SK-MEL-5 (cell line): ENCODE measurements at regions not wholly inside any gene's neighbourhood (a gene's known extent, or its start where the extent isn't known, plus 50 kb on each side); places are given as distances from the start of the nearest gene placed in this dataset.

Source experiments
- DNase-seq: peaks from one replicate; pipeline ENCODE4 v3.0.0-alpha.2; 2016; ENCODE audit warnings: low read depth, low spot score
- in situ Hi-C: cut with HindIII; loops from 2 replicates; pipeline ENCODE4 v1.10.0; 2016; ENCODE audit warnings: low sequenced_read_pairs, high pct_unique_total_duplicates, low pct_unique_long_range_greater_than_20kb

DNA sequence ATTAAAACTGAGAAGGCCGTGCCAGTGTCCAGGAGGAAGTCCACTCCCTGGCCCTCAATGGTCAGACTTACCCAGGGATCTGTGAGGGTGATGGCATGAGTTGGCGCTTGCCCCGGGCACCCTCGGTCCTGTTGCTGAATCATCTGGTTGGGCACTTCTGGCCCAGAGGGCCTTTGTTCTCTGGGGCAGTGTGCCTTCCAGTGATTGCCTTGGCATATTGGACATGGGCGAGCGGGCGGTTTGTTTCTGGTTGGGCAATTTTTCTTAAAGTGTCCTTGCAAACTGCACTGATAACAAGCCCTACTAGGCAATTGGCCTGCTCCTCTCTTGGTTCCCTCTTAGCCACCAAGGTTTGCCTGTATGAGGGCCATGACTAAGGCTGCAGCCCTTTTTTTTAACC is 69.5 kb upstream of the ZDHHC17 start:
- in situ Hi-C loops = no loop called here
- DNase-seq = no peak

DNA sequence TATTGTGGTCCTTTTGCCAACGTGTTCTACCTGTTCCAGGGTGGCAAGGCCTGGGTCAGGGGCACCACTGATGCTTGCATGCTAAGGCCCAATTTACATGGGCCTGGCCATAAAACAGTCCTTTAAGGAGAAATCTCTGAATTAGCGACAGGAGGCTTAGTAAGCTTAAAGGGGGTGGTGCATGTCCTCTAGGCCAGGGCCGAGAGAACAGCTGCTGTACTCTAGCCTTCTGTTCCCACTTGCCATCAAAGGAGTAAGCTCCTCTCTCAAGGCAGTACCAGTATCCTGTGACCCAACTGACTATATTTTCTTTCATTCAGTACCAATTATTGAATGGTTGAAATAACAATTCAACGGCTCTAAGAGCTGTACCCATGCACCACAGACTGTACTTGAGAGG is 67.7 kb upstream of the ZDHHC17 start:
- in situ Hi-C loops = no loop called here
- DNase-seq = no peak

DNA sequence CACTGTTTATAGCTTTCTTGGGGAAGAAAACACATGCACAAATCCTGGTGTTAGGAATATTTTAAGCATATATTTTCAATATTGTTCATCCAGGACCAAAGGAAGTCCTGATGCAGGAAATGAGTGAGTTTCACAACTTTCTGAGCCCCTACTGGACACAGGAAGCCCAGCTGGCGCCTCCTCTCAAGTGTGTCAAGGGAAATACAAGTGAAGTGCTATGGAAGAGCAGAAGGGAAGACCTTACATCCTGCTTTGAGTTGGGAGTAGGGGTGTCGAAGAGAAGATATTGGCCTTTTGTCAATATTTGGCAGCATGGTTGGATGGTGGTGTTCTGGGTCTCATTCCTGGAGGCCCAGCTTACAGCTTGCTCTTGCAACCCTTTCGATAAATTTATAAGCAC is 66.1 kb upstream of the ZDHHC17 start:
- in situ Hi-C loops = no loop called here
- no peak for DNase-seq

DNA sequence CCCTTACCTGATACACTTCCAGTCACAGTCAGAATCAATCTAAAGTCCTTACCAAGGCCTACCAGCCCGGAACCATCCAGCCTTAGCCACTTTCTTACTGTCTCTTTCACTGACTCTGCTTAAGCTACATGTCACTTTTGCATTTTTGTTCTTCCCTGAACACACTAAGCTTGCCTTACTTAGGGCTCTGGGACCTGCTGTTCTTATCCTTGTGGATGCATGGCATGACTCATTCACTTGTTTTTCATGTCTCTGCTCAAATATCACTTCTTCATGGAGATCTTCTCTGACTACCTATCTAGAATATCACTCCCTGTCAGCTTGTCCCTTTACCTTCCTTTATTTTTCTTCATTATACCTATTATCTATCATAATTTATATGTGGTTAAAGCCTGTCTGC is 65.6 kb upstream of the ZDHHC17 start:
- no peak for DNase-seq
- in situ Hi-C loops = no loop called here

DNA sequence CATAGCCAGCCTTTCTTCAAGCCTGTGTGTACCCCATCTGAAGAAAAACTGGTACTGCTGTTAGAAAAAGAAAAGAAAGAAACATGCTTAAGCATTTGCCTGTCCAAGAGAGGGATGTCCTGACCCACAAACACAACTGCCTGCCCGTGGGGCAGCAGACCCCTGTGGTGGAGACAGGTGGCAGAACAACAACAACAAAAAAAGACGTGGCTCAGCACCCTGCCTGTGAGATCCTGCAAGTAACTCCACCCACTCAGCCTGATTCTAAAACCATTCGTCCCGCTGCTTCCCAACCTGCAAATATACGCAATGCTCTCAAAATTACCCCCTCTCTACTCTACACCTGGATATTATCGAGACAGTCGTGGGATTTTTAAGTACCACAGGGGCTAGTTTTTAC is 64.9 kb upstream of the ZDHHC17 start:
- in situ Hi-C loops = no loop called here
- no peak for DNase-seq

DNA sequence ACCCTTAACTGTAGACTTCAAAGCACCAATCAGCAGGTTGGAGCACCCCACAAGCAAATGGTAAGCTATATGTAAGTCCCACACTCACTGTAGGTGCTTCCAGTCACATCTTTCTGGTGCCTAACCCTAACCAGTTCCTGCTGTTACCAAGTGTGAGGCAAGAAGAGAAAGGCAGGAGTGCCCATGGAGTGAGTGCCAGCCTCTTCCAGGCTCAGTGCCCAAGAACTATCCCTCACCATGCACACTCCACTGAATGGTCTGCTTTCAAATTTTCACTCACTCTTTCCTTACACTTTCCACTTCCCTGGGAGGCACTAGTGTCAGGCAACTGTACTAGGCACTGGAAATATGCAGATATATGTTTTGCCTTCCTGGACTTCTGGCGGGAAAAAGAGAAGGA is 62.2 kb upstream of the ZDHHC17 start:
- in situ Hi-C loops = no loop called here

DNA sequence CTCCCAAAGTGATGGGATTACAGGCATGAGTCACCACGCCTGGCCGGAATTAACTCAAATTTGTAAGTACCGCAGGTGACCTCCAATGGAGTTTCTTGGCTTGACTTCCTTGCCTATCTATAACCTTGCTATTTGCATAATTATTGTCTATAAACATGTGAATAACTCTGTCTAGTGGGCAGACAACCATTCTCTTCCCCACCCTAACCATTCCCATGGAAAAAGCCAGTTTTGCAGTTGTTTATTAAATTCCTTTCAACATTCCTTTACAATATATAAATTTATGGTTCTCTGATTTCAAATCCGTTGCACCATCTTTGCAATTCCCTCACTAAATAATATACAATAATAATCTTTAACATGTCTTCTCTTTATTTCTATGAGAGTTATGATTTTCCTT is 61.0 kb upstream of the ZDHHC17 start:
- no peak for DNase-seq
- in situ Hi-C loops = no loop called here

More for the DNA sequence above, 62.2 kb upstream of the ZDHHC17 start:
- DNase-seq = no peak

DNA sequence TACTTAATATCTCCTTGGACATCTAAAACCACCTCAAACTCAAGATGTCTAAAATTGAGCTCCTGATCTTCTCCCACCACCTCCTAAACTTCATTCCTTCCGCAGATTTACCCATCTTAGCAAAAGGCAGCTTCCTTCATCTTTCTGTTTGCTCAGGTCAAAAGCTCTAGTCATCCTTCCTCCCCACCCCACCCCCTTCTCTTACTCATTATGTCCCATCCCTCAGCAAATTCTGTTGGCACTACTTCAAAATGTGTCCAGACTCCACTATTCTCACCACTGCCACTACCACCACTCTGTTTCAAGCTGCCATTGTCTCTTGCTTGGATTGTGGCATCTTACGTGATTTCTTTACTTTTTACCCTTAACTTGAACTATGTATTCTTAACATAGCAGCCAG is 59.2 kb upstream of the ZDHHC17 start:
- no peak for DNase-seq
- in situ Hi-C loops = no loop called here

DNA sequence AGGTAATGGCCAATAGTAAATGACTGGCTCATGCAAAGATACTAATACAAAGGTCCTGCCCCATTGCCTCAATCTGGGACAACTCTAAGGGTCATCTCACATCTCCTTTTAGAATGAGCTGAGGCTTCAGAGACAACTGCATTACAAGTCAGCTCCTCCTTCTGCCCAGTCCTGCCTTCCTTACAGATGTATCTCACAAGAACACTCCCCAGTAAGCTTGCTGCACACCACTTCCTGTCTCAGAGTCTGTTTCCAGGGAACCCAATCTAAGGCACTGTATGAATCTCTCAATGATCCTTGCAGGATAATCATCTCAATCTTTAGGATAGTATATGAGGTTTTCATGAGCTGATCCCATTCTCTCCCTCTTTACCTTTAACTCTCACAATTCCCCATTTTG is 57.8 kb upstream of the ZDHHC17 start:
- in situ Hi-C loops = no loop called here
- no peak for DNase-seq

DNA sequence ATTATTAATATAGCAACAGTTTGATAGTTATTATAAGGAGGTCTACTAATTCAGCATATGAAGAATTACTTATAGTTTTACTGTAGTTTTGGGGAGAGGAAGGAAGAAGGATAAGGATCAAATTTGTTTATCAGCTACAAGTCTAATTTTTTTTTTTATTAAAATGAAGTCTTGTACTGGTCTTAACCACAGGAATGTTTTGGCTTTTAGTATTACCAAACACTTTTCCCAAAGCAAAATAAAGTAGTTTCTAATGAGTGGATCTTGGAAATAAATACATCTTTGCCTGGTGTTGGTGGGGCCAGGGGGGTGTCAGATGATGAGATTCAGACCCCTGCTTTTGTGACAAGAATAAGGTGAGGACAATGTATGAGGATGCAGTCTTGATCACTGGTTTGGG is 57.2 kb upstream of the ZDHHC17 start:
- no peak for DNase-seq
- in situ Hi-C loops = no loop called here

DNA sequence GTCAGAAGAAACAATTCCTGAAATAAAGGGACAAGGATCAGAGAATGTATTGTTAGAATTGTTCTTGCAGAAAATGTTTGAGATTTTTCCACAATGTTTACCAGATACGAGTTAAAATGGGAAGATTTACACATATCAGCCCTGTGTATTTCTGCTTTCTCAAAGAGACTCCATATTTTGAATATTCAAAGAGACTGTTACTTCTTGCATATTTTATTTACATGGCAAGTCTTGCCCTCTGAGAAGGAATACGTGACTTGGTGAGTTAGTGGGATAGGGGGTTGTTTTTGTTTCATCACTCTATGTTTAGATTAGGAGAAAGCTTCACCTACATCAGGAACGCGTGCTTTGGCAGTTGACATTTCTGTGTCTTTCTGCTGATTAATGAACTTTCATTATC is 56.1 kb upstream of the ZDHHC17 start:
- DNase-seq = no peak
- in situ Hi-C loops = no loop called here

DNA sequence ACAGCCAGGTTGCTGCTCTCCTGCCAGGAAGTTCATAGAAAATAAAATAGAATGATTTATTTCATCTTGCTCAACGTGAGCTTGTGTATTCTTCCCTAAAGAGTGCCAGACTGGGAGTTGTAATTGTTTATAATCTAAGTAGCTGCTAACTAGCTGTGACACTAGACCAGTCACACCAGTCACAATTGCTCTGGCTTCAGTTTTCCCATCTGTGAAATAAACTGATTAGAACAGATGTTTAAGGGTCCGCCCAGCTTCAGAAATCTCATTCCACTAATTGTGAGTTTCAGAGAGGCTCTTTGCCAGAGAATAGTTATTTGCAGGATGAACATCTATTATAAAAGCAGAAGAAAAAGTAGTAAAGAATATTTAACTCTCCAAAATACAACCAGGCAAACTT is 55.6 kb upstream of the ZDHHC17 start:
- in situ Hi-C loops = no loop called here
- no peak for DNase-seq

DNA sequence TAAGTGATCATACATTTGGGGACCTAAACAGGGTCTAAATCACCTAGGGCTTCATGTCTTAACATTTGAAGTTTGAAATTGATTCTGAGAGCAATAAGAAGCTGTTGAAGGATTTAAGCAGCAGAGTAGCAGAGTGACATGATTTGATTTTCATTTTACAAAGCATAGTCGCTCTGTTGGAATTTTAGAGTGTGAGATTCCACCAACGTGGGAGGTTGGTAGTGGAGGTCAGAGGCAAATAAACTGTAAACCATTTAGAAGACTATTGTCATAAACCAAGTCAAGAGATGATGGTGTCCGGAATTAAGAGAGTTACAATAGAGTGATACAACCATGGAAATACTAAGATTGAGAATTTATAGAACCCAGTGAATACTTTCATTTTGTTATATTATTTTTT is 52.7 kb upstream of the ZDHHC17 start:
- no peak for DNase-seq

DNA sequence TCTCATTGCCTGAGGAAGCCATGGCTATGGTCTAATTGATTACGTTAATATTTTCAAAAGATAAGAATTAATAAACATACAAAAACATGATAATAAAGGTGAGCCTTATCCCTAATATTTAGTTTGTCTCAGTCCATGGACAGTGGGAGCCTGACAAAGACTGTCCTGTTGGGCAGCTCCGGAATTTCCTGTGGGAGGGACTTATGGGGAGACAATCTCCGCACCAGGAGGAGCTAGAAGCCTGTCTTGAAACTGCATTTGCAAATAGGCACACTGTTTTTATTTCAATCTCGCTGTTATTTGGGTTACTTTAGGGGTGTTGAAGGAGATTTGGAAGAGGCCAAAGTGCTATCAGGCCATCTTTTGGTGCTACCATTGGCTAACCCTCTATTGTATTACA is 50.8 kb upstream of the ZDHHC17 start:
- in situ Hi-C loops = no loop called here
- DNase-seq = peak; percentile 56

More for the DNA sequence above, 52.7 kb upstream of the ZDHHC17 start:
- in situ Hi-C loops = no loop called here

DNA sequence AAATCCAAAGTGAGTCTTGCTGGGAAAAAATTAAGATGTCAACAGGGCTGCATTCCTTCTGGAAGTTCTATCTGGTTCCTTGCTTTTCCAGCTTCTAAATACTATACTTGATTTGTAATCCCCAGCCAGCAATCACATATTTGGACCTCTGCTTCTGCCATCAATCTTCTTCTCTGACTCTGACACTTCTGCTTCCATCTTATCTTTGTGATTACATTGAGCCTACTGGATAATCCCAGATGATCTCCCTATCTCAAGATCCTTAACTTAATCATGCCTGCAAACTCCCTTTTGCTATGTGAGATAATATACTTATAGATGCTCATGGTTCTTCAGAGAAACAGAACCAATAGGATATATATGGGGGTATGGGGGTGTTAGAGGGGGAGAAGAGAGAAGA is 49.9 kb upstream of the ZDHHC17 start:
- DNase-seq = no peak
- in situ Hi-C loops = no loop called here
